ENCODE measurements at regions not wholly inside any gene's neighbourhood (a gene's known extent, or its start where the extent isn't known, plus 50 kb on each side); places are given as distances from the start of the nearest gene placed in this dataset.
A peak's percentile ranks its signal among the peaks of the same experiment; 100 is the strongest.
"Not testable (repeated sequence)": the region's sequence is repeated elsewhere in the genome, so short reads cannot be mapped to it uniquely, and the experiment has no call there.

GRCh38 chr6:26264547-26264946, 100.5 kb upstream of the BTN3A2 start:
- no peak for DNase-seq (ENCODE audit: low read depth)

GRCh38 chr6:26267083-26267589, 97.9 kb upstream of the BTN3A2 start:
- DNase-seq (ENCODE audit: low read depth) = no peak

- DNase-seq (ENCODE audit: low read depth) = no peak
Observed at GRCh38 chr6:26268659-26269402, 96.2 kb upstream of the BTN3A2 start.

- DNase-seq (ENCODE audit: low read depth) = no peak
Observed at GRCh38 chr6:26269531-26270485, 95.2 kb upstream of the BTN3A2 start.

- no peak for DNase-seq (ENCODE audit: low read depth)
Observed at GRCh38 chr6:26270486-26270861, 94.5 kb upstream of the BTN3A2 start.

- DNase-seq (ENCODE audit: low read depth) = peak; percentile 66
Observed at GRCh38 chr6:26270903-26271667, 93.9 kb upstream of the BTN3A2 start.

GRCh38 chr6:26271668-26272024, 93.4 kb upstream of the BTN3A2 start:
- no peak for DNase-seq (ENCODE audit: low read depth)

- DNase-seq (ENCODE audit: low read depth) = no peak
Observed at GRCh38 chr6:26272171-26272637, 92.8 kb upstream of the BTN3A2 start.

- peak; percentile 2 for DNase-seq (ENCODE audit: low read depth)
Observed at GRCh38 chr6:26273673-26274588, 91.1 kb upstream of the BTN3A2 start.

GRCh38 chr6:26275663-26276062, 89.3 kb upstream of the BTN3A2 start:
- no peak for DNase-seq (ENCODE audit: low read depth)

GRCh38 chr6:26276841-26277648, 88.0 kb upstream of the BTN3A2 start:
- no peak for DNase-seq (ENCODE audit: low read depth)

- no peak for DNase-seq (ENCODE audit: low read depth)
Observed at GRCh38 chr6:26278536-26278935, 86.5 kb upstream of the BTN3A2 start.

- DNase-seq (ENCODE audit: low read depth) = not testable (repeated sequence)
Observed at GRCh38 chr6:26279371-26279770, 85.6 kb upstream of the BTN3A2 start.

GRCh38 chr6:26280407-26280806, 84.6 kb upstream of the BTN3A2 start:
- no peak for DNase-seq (ENCODE audit: low read depth)

GRCh38 chr6:26284537-26285142, 80.4 kb upstream of the BTN3A2 start:
- peak; percentile 28 for DNase-seq (ENCODE audit: low read depth)

GRCh38 chr6:26285143-26286134, 79.6 kb upstream of the BTN3A2 start:
- DNase-seq (ENCODE audit: low read depth) = peak; percentile 89

GRCh38 chr6:26286168-26286877, 78.7 kb upstream of the BTN3A2 start:
- peak; percentile 74 for DNase-seq (ENCODE audit: low read depth)

GRCh38 chr6:26288155-26288554, 76.8 kb upstream of the BTN3A2 start:
- DNase-seq (ENCODE audit: low read depth) = no peak

All from activated gamma-delta T cell treated with anti-CD3 and anti-CD28 coated beads, Interleukin-2, amount 50 U/mL, for 16 hours (primary cell).